Upper lobe of left lung (tissue), 6 donors: ENCODE measurements at regions not wholly inside any gene's neighbourhood (a gene's known extent, or its start where the extent isn't known, plus 50 kb on each side); places are given as distances from the start of the nearest gene placed in this dataset.

Experiments used
- ATAC-seq, 2 donors: fragments of 200-7000 bp; cut with Tn5 transposase; one replicate each; pipeline ENCODE4 v1.9.1; 2022; ENCODE audit warnings: mild to moderate bottlenecking in 2 of 2, moderate library complexity in 2 of 2; ENCODE audit not compliant: low FRiP score in 2 of 2
- DNase-seq, 2 donors: peaks; one replicate each; pipeline ENCODE4 v3.0.0-alpha.2; 2019 to 2020
- H3K27ac ChIP-seq, 4 donors: fragments of 200-600 bp; sonication (generic); one replicate each; pipeline ENCODE4 v1.5.1; 2016 to 2019
- H3K27me3 ChIP-seq, 4 donors: fragments of 200-600 bp; sonication (generic); one replicate each; pipeline ENCODE4 v1.5.1; 2017 to 2019
- H3K36me3 ChIP-seq, 4 donors: fragments of 200-600 bp; sonication (generic); one replicate each; pipeline ENCODE4 v1.5.1; 2016 to 2019
- H3K4me1 ChIP-seq, 4 donors: fragments of 200-600 bp; sonication (generic); one replicate each; pipeline ENCODE4 v1.5.1; 2018 to 2019
- H3K4me3 ChIP-seq, 4 donors: fragments of 200-600 bp; sonication (generic); one replicate each; pipeline ENCODE4 v1.5.1; 2017 to 2019; ENCODE audit warnings: mild to moderate bottlenecking in 2 of 4, moderate library complexity in 1 of 4
- H3K9me3 ChIP-seq, 4 donors: fragments of 200-600 bp; sonication (generic); one replicate each; pipeline ENCODE4 v1.5.1; 2018 to 2019
- CTCF ChIP-seq, 6 experiments: fragments of 450-650 bp in 4 of 6; fragments of 200-600 bp in 2 of 6; sonication (generic) in 2 of 6; IDR thresholded peaks; one replicate each; pipeline ENCODE4 v1.5.1; 2016 to 2019; ENCODE audit warnings: antibody characterized with exemption in 6 of 6
- EP300 ChIP-seq, 4 donors: sonication (generic); formaldehyde crosslinking; IDR thresholded peaks; one replicate each; pipeline ENCODE4 v1.5.1; 2017; ENCODE audit warnings: antibody characterized with exemption in 4 of 4, control low read depth in 2 of 4
- POLR2A ChIP-seq, 4 donors: fragments of 450-650 bp; IDR thresholded peaks; one replicate each; pipeline ENCODE4 v1.5.1; 2016 to 2017; ENCODE audit warnings: antibody characterized with exemption in 4 of 4, mild to moderate bottlenecking in 2 of 4
- POLR2AphosphoS5 ChIP-seq, 2 donors: sonication (generic); formaldehyde crosslinking; IDR thresholded peaks; one replicate each; pipeline ENCODE4 v1.5.1; 2017; ENCODE audit warnings: antibody characterized with exemption in 2 of 2
- WGBS, 2 donors: methylation state at CpG; one replicate each; pipeline ENCODE4 v1.1.5; 2017 to 2018; 5-methylcytosine and 5-hydroxymethylcytosine counted together
- small RNA-seq, 4 donors: library from RNA; depleted of rRNA; stranded (forward); fragments of <200 nt; gene quantifications; one replicate each; pipeline ENCODE3, GENCODE V24; 2016
- donor health status: DM: no; HTN: no; CAD: no; lungs with moderate emphysema.
- donor health status: DM: no; HTN: yes; CAD: no; lungs with severe emphysema.

- Histone ChIP-seq H3K4me3 (no peak overlapping the region), H3K27me3 (no peaks in the 10 kb centered on the region), H3K4me1 (no peaks in the 10 kb centered on the region), H3K27ac (no peak overlapping the region), H3K36me3 (no peaks in the 10 kb centered on the region), H3K9me3 (no peaks in the 10 kb centered on the region)
- no peak for DNase-seq
- no peak for TF ChIP-seq EP300 (IDR thresholded peaks at IDR 0.05)
- TF ChIP-seq CTCF (IDR thresholded peaks at IDR 0.05): no peak
- no peak for TF ChIP-seq POLR2A (IDR thresholded peaks at IDR 0.05)
- TF ChIP-seq POLR2AphosphoS5 (IDR thresholded peaks at IDR 0.05): no peak
- 71% methylated on average over 4 of the region's 4 CpGs for WGBS, 2 donors
- no peak for ATAC-seq
Observed at GRCh38 chr11:28400331-28401100, 292.3 kb downstream of the METTL15 start.

GRCh38 chr11:28393348-28393747, 285.2 kb downstream of the METTL15 start:
- H3K36me3 ChIP-seq: no peaks in the 10 kb centered on the region
- DNase-seq (no peak), ATAC-seq (no peak)
- no peaks in the 10 kb centered on the region for H3K9me3 ChIP-seq
- 60% methylated on average over 5 of the region's 5 CpGs for WGBS, 2 donors
- no peaks in the 10 kb centered on the region for H3K27me3 ChIP-seq
- H3K4me3 ChIP-seq: no peak overlapping the region
- TF ChIP-seq POLR2A (IDR thresholded peaks at IDR 0.05) (no peak), CTCF (IDR thresholded peaks at IDR 0.05) (no peak), EP300 (IDR thresholded peaks at IDR 0.05) (no peak), POLR2AphosphoS5 (IDR thresholded peaks at IDR 0.05) (no peak)
- H3K4me1 ChIP-seq: no peaks in the 10 kb centered on the region
- no peak overlapping the region for H3K27ac ChIP-seq

GRCh38 chr11:28384418-28384817, 276.2 kb downstream of the METTL15 start:
- DNase-seq (no peak), ATAC-seq (no peak)
- TF ChIP-seq CTCF (IDR thresholded peaks at IDR 0.05) (no peak), POLR2AphosphoS5 (IDR thresholded peaks at IDR 0.05) (no peak), EP300 (IDR thresholded peaks at IDR 0.05) (no peak)
- 82 to 83% methylated on average over 4 of the region's 4 CpGs for WGBS, 2 donors
- Histone ChIP-seq H3K4me1 (no peaks in the 10 kb centered on the region), H3K27me3 (no peaks in the 10 kb centered on the region), H3K27ac (no peak overlapping the region), H3K9me3 (no peaks in the 10 kb centered on the region), H3K4me3 (no peak overlapping the region), H3K36me3 (no peaks in the 10 kb centered on the region)

- Histone ChIP-seq H3K9me3 (no peaks in the 10 kb centered on the region), H3K4me3 (no peak overlapping the region), H3K36me3 (no peaks in the 10 kb centered on the region), H3K27me3 (no peaks in the 10 kb centered on the region), H3K27ac (no peak overlapping the region), H3K4me1 (no peaks in the 10 kb centered on the region)
- ATAC-seq (no peak), DNase-seq (no peak)
- no peak for TF ChIP-seq EP300 (IDR thresholded peaks at IDR 0.05)
- 86 to 93% methylated on average over 1 of the region's 1 CpG for WGBS, 2 donors
Observed at GRCh38 chr11:28383456-28383855, 275.3 kb downstream of the METTL15 start.

Small RNA genes in the stretch of these regions (small RNA-seq; reads per million reads assigned to genes)
- 0 reads per million in 4 donors for gene MIR8068
- 0 reads per million in 4 donors for gene RN7SL240P
